ENCODE measurements at regions not wholly inside any gene's neighbourhood (a gene's known extent, or its start where the extent isn't known, plus 50 kb on each side); places are given as distances from the start of the nearest gene placed in this dataset.

DNA sequence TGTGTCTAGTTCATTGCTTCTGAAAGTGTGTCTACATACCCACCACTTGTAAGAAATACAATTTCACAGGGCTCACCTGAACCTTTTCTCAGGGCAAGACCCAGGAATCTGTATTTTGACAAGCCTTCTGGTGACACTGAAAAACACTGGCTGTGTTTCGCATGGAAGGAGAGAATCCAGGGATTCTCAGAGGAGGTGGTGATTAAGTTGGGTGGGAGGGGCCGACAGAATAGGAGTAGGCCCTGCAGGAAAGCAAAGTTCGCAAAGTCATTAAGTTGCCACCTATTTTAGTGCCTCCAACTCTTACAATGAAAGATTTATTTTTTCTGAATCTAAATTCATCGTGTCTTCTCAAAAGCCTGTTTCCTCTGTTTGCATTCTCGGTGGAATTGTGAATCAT is 186.8 kb downstream of the FAT3 start:
- TF ChIP-seq, protein P1, sequence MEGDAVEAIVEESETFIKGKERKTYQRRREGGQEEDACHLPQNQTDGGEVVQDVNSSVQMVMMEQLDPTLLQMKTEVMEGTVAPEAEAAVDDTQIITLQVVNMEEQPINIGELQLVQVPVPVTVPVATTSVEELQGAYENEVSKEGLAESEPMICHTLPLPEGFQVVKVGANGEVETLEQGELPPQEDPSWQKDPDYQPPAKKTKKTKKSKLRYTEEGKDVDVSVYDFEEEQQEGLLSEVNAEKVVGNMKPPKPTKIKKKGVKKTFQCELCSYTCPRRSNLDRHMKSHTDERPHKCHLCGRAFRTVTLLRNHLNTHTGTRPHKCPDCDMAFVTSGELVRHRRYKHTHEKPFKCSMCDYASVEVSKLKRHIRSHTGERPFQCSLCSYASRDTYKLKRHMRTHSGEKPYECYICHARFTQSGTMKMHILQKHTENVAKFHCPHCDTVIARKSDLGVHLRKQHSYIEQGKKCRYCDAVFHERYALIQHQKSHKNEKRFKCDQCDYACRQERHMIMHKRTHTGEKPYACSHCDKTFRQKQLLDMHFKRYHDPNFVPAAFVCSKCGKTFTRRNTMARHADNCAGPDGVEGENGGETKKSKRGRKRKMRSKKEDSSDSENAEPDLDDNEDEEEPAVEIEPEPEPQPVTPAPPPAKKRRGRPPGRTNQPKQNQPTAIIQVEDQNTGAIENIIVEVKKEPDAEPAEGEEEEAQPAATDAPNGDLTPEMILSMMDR (IDR thresholded peaks at IDR 0.05), result no peak
- TF ChIP-seq POLR2AphosphoS5 (IDR thresholded peaks at IDR 0.05) (no peak), EP300 (IDR thresholded peaks at IDR 0.05; ENCODE audit: low read depth) (no peak), POLR2A (IDR thresholded peaks at IDR 0.05) (no peak)

Data from transverse colon (tissue), 4 donors.